ENCODE measurements at regions not wholly inside any gene's neighbourhood (a gene's known extent, or its start where the extent isn't known, plus 50 kb on each side); places are given as distances from the start of the nearest gene placed in this dataset.

GRCh38 chr1:238302646-238303045, 411.9 kb upstream of the ZP4 start:
- DNase-seq (ENCODE audit: low read depth in 2 of 2), result no peak

GRCh38 chr1:238296371-238296770, 405.6 kb upstream of the ZP4 start:
- DNase-seq (ENCODE audit: low read depth in 2 of 2), result no peak

- no peak for DNase-seq (ENCODE audit: low read depth in 2 of 2)
Measured at GRCh38 chr1:238293075-238293474, 402.4 kb upstream of the ZP4 start.

- no peak for DNase-seq (ENCODE audit: low read depth in 2 of 2)
Measured at GRCh38 chr1:238281418-238281817, 390.7 kb upstream of the ZP4 start.

- DNase-seq (ENCODE audit: low read depth in 2 of 2), result no peak
Measured at GRCh38 chr1:238279694-238280380, 389.1 kb upstream of the ZP4 start.

- DNase-seq (ENCODE audit: low read depth in 2 of 2), result no peak
Measured at GRCh38 chr1:238272145-238272544, 381.4 kb upstream of the ZP4 start.

GRCh38 chr1:238265866-238266265, 375.1 kb upstream of the ZP4 start:
- DNase-seq (ENCODE audit: low read depth in 2 of 2), result no peak

- DNase-seq (ENCODE audit: low read depth in 2 of 2), result no peak
Measured at GRCh38 chr1:238264951-238265350, 374.2 kb upstream of the ZP4 start.

- DNase-seq (ENCODE audit: low read depth in 2 of 2), result no peak
Measured at GRCh38 chr1:238258510-238258909, 367.8 kb upstream of the ZP4 start.

- no peak for DNase-seq (ENCODE audit: low read depth in 2 of 2)
Measured at GRCh38 chr1:238257018-238257621, 366.4 kb upstream of the ZP4 start.

- DNase-seq (ENCODE audit: low read depth in 2 of 2), result no peak
Measured at GRCh38 chr1:238254935-238255334, 364.2 kb upstream of the ZP4 start.

GRCh38 chr1:238252033-238252802, 361.5 kb upstream of the ZP4 start:
- peak in 1 of 2 donors; percentile 10 for DNase-seq (ENCODE audit: low read depth in 2 of 2)

GRCh38 chr1:238248356-238248755, 357.6 kb upstream of the ZP4 start:
- no peak for DNase-seq (ENCODE audit: low read depth in 2 of 2)

- DNase-seq (ENCODE audit: low read depth in 2 of 2), result no peak
Measured at GRCh38 chr1:238242181-238242580, 351.5 kb upstream of the ZP4 start.

- no peak for DNase-seq (ENCODE audit: low read depth in 2 of 2)
Measured at GRCh38 chr1:238241607-238242006, 350.9 kb upstream of the ZP4 start.

- no peak for DNase-seq (ENCODE audit: low read depth in 2 of 2)
Measured at GRCh38 chr1:238239343-238239742, 348.6 kb upstream of the ZP4 start.

- no peak for DNase-seq (ENCODE audit: low read depth in 2 of 2)
Measured at GRCh38 chr1:238233966-238234365, 343.2 kb upstream of the ZP4 start.

GRCh38 chr1:238232084-238232710, 341.5 kb upstream of the ZP4 start:
- DNase-seq (ENCODE audit: low read depth in 2 of 2), result no peak

GRCh38 chr1:238226810-238227209, 336.1 kb upstream of the ZP4 start:
- DNase-seq (ENCODE audit: low read depth in 2 of 2), result no peak

- no peak for DNase-seq (ENCODE audit: low read depth in 2 of 2)
Measured at GRCh38 chr1:238223076-238223640, 332.4 kb upstream of the ZP4 start.

- DNase-seq (ENCODE audit: low read depth in 2 of 2), result no peak
Measured at GRCh38 chr1:238221738-238222137, 331.0 kb upstream of the ZP4 start.

- no peak for DNase-seq (ENCODE audit: low read depth in 2 of 2)
Measured at GRCh38 chr1:238214449-238214848, 323.7 kb upstream of the ZP4 start.

All from activated CD4-positive, alpha-beta T cell treated with anti-CD3 and anti-CD28 coated beads for 24 hours (primary cell).